ENCODE measurements at regions not wholly inside any gene's neighbourhood (a gene's known extent, or its start where the extent isn't known, plus 50 kb on each side); places are given as distances from the start of the nearest gene placed in this dataset.
"Not testable (repeated sequence)": the region's sequence is repeated elsewhere in the genome, so short reads cannot be mapped to it uniquely, and the experiment has no call there.

DNA sequence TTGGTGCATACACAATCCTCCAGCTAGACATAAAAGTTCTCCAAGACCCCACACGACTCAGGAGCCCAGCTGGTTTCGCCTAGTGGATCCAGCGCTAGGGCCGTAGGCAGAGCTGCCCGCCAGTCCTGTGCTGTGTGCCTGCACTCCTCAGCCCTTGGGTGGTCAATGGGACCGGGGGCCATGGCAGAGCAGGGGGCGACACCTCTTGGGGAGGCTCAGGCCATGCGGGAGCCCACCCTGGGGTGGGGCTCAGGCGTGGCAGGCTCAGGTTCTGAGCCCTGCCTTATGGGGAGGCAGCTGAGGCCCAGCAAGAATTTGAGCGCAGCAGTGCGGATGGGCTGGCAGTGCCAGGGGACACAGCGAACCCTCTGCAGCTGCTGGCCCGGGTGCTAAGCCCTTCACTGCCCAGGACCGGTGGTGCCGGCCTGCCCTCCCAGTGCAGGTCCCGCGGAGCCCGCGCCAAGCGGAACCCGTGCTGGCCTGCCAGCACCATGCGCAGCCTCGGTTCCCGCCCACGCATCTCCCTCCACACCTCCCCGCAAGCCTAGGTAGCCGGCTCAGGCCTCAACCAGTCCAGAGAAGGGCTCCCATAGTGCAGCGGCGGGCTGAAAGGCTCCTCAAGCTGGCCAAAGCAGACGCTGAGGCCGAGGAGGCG is 1566.6 kb upstream of the SLC39A10 start:
- DNase-seq (ENCODE audit: low read depth in 3 of 3, low spot score in 2 of 3) = no peak

DNA sequence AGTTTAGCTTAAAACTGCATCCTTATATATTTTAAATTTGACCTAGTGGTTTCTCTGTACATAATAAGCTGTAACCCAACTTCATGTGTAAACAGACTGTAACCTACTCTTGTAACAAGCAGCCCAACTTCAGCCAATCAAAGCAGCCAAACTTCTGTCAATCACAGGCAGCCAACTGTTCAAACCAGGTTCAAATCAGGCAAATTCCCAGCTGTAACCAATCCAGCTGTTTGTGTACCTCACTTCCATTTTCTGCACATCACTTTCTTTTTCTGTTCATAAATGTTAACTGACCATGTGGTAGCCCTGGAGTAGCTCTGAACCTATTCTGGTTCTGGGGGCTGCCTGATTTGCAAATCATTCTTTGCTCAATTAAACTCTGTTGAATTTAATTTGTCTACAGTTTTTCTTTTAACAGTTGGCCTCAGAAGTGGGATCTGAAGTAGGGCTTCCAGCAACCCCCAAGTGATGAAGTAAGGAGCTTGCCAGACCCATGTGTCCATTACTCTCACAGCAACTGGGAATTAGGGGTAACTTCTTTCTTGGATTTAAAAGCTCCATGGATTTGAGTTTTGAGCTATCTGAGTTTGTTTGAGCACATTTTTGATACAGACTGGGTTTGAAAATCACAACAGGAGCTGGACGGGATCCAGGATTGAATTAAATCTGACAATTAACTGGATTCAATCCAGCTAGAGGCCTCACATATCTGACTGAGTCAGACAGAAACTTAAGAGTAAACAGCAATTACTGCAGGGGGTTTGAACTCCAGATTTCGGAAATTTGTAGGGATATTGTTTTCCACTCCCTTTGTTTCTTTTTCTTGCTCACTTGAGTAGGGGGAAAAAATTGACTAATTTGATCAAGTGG is 1569.7 kb upstream of the SLC39A10 start:
- DNase-seq (ENCODE audit: low read depth in 3 of 3, low spot score in 2 of 3) = no peak

DNA sequence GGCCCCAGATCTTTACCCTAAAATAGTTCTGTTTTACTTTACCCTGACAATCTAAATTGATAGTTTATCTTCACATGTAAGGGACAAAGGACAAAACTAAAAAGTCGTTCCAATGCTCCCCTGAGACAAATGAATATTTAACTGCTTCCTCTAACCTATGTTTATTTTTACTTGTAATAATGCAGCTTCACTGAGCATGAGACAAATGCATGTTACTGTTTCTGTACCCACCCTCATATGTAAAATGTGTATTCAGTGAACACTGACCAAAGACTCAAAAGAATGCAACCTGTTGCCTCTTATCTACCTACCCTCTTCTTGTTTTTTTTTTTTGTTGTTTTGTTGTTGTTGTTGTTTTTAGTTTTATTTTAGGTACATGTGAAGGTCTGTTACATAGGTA is 1570.9 kb upstream of the SLC39A10 start:
- no peak for DNase-seq (ENCODE audit: low read depth in 3 of 3, low spot score in 2 of 3)

DNA sequence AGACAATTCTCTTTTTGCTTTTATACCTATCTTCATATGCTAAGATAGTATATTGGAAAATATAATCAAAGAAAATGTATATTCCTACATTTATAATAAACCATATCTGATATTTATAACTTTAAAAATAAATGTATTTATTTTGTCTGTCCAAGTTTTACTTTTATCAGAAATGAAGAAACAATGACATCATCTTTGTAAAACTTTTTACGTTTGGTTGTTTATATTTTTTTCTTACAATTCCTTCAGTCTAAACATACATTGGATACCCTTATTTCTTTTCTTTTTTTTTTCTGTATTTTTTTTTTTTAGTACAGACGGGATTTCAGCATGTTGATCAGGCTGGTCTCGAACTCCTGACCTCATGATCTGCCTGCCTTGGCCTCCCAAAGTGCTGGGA is 1577.0 kb upstream of the SLC39A10 start:
- DNase-seq (ENCODE audit: low read depth in 3 of 3, low spot score in 2 of 3) = no peak

DNA sequence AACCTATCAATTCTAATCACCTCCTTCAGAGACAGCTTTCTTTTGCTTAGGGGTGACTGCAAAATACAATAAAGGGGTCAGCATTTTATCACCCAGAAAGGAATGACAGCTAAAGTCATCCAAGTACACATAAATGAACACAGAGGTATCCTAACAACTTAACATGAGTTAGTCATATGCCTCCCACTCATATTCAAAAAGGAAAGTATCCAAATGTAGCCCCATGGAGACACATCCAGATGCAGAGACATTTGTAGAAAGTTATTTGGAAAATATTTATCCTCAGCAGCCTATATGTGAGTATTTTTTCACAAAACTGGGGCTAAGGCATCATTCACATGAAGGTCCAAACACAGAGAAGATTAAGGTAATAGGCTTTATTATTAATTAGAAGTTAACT is 1579.7 kb upstream of the SLC39A10 start:
- DNase-seq (ENCODE audit: low read depth in 3 of 3, low spot score in 2 of 3) = no peak

DNA sequence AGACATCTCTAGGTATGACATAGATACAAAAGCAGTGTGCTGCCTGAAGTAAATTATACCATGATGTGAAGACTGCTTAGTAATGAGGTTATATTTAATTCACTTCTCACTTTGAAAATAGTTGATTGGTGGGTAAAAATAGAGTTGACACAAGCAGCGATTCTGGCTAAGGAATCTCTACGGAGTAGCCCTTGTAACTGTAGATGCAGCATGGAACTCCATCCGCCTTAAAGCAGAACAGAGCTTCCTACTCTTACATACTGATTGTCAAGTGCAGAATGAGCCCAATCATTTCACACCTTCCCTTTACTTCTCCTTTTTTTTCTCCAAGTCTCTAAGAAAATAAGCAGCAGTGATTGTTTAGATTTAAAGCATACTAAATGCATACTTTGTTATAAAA is 1594.6 kb upstream of the SLC39A10 start:
- no peak for DNase-seq (ENCODE audit: low read depth in 3 of 3, low spot score in 2 of 3)

DNA sequence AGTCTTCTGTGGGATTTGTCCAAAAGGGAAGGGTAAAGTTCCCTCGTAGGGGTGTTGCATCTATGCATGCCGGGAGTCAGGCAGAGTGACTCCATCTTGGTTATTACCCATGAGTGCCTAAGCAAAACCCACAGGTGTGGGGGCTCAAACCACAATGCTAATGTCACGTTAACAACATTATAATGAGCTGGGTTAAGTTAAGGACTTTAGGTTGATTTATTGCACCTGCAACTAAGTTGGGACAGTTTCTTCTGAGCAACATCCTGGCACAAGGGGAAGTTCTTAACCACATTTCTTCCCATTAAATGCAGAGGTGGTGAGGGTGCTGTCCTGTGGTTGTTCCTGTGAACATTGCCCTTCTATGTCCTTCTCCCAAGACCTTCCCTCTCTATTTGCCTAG is 1596.8 kb upstream of the SLC39A10 start:
- no peak for DNase-seq (ENCODE audit: low read depth in 3 of 3, low spot score in 2 of 3)

DNA sequence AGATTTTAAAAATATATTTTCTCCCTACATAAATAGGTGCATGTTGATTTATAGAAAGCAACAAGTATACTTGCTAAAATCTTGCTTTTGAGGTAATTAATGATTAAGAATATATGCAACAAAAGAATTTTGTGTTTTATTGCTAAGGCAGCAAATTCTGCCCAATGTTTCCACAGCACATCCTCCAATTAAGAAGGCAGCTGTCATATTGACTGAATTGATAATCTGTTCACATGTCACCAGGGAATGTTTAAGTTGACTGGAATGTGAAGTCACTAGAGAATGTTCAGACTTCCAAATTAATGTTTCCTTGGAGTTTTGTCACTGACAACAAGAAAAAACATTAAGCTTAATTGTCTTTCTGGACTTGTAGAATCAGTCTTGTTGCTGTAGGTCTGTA is 1602.7 kb upstream of the SLC39A10 start:
- DNase-seq (ENCODE audit: low read depth in 3 of 3, low spot score in 2 of 3) = no peak

DNA sequence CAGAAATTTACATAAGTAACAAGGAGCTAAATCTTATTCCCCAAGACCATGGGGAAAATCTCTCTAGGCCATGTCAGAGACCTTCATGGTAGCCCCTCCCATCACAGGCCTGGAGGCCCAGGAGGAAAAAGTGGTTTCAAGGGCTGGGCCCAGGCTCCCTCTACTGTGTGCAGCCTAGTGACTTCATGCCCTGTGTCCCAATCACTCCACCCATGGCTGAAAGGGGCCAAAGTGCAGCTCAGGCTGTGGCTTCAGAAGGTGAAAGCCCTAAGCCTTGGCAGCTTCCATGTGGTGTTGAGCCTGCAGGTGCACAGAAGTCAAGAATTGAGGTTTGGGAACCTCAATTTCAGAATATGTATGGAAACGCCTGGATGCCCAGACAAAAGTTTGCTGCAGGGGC is 1612.7 kb upstream of the SLC39A10 start:
- no peak for DNase-seq (ENCODE audit: low read depth in 3 of 3, low spot score in 2 of 3)

DNA sequence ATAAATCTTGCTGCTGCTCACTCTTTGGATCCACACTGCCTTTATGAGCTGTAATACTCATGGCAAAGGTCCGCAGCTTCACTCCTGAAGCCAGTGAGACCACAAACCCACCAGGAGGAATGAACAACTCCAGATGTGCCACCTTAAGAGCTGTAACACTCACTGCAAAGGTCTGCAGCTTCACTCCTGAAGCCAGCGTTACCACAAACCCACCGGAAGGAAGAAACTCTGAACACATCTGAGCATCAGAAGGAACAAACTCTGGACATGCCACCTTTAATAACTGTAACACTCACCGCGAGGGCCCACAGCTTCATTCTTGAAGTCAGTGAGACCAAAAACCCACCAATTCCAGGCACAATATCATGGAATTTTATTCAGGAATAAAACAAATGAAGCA is 1635.9 kb upstream of the SLC39A10 start:
- not testable (repeated sequence) for DNase-seq (ENCODE audit: low read depth in 3 of 3, low spot score in 2 of 3)

DNA sequence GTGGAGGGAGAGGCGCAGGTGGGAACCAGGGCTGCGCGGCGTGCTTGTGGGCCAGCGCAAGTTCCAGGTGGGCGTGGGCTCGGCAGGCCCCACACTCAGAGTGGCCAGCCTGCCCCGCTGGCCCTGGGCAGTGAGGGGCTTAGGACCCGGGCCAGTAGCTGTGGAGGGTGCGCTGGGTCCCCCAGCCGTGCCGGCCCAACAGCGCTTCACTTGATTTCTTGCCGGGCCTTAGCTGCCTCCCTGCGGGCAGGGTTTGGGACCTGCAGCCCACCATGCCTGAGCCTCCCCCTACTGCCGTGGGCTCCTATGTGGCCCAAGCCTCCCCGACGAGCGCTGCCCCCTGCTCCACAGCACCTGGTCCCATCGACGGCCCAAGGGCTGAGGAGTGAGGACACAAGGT is 1636.9 kb upstream of the SLC39A10 start:
- no peak for DNase-seq (ENCODE audit: low read depth in 3 of 3, low spot score in 2 of 3)

DNA sequence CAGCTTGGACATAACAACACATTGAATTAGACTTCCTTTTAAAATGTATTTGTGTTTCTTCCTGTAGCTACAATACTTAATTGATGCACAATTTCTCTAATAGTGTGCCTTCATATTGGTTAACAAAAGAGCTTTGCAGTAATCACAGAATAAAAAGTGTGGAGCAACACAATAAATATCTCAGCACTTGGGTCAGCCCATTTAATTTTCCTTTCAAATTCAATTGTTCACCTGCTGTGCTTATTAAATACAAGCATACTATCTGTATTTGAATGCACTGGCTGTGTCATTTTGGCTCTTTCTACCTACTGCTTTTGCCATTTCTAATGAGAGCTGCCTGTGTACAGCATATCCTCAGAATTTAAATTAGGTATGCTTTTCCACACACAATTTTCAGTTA is 1641.3 kb upstream of the SLC39A10 start:
- DNase-seq (ENCODE audit: low read depth in 3 of 3, low spot score in 2 of 3) = no peak

DNA sequence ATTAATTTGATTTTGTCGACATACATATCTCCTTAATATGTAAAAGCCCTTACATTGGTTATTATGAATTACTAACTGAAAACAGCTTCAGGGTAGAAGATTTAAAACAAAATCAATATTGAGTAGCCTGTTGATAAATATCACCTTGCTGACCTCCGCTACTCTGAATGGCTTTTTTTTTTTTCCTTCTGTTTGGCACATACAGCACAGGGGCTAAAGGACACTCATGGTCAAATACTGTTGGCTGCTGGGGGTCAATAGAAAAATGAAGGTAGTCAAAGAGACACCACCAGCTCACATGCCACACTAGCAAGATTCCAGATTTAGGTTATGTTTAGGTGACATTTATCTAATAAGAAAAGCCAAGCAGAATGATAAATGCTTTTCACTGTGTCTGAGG is 1642.4 kb upstream of the SLC39A10 start:
- no peak for DNase-seq (ENCODE audit: low read depth in 3 of 3, low spot score in 2 of 3)

DNA sequence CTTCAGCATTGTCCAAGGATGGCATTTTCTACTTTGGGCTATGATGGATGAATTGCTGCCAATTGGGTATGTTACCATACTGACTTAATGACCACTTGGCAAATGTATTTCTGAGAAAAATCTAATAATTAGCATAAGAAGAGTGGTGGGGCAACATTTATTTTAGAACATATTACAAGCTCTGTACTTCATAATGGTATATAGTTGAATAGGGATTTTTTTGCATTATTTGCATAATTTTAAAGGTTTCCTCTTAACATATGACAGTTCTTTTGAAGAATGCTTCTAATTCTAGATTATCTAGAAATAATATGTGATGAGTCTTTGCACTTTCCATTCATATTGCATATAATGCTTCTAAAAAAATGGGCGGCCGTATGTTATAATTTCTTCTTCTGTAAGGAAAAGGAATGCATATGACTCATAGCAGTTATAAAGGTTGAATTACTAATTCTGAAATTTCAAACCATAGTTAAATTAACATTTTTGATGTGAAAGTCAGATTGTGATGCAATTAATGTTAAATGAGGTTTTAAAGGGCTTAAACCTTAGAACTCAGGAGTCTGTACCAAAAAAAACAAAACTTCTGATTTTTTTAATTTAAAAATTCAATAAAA is 1652.3 kb upstream of the SLC39A10 start:
- no peak for DNase-seq (ENCODE audit: low read depth in 3 of 3, low spot score in 2 of 3)

DNA sequence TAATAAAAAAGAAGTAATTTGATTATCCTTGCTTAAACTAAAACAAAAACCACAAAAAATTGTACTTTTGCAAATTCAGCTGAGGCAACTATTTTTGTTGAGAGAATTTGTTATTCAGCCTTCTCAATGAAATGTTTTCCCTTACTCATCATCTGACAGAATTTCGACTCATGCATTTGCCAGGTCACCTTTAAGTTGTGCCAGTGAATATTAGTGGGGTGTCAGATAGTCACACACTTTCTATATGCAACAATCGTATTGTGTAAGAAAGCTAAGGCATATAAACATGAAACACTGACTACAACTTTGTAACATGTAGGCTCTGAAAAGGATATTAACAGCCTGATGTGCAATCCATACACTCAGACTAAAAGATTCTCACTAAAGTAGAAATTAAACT is 1653.1 kb upstream of the SLC39A10 start:
- DNase-seq (ENCODE audit: low read depth in 3 of 3, low spot score in 2 of 3) = no peak

DNA sequence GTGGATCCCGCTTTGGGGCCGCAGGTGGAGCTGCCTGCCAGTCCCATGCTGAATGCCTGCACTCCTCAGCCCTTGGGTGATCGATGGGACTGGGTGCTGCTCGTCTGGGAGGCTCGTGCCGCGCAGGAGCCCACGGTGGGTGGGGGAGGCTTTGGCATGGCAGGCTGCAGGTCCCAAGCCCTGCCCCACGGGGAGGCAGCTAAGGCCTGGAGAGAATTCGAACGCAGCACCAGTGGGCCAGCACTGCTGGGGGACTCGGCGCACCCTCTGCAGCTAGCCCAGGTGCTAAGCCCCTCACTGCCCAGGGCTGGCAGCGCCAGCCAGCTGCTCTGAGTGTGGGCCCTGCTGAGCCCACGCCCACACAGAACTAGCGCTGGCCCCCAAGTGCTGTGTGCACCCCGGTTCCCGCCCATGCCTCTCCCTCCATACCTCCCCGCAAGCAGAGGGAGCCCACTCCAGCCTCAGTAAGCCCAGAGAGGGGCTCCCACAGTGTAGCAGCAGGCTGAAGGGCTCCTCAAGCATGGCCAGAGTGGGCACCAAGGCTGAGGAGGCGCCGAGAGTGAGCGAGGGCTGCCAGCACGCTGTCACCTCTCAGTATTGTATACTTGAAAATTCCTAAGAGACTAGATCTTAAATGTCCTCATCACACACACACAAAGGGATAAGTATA is 1654.2 kb upstream of the SLC39A10 start:
- DNase-seq (ENCODE audit: low read depth in 3 of 3, low spot score in 2 of 3) = no peak

DNA sequence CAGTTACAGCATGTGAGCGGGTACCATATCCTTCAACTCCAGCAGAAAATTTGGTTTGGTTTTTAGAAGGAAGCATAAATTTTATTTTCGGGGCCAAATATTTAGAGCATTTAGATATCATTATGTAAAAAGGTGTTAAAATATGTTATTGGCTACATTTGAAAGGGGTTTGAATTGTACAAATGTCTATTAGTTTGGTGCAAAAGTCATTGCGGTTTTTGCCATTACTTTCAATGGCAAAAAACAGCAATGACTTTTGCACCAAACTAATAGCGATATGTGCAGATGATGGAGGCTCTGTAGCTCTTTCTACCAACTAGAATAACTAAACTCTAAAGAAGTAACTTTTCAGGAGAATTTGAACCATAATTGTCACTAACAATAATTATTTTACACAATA is 1666.2 kb upstream of the SLC39A10 start:
- no peak for DNase-seq (ENCODE audit: low read depth in 3 of 3, low spot score in 2 of 3)

DNA sequence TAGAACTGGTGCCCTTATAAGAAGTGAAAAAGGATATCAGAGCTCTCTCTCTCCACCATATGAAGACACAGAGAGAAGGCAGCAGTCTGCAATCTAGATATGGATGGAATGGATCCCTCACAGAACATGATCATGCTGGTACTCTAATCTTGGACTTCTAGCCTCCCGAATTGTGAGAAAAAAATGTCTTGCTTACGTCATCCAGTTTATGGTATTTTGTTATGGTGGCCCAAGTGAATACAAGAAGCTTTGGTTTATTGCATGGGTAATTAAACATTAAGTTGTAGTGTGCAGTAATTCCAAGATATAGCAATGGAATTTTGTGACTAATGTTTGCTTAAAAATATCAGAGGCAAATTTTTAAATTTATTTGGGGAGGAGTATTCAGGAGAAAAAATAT is 1667.4 kb upstream of the SLC39A10 start:
- no peak for DNase-seq (ENCODE audit: low read depth in 3 of 3, low spot score in 2 of 3)

DNA sequence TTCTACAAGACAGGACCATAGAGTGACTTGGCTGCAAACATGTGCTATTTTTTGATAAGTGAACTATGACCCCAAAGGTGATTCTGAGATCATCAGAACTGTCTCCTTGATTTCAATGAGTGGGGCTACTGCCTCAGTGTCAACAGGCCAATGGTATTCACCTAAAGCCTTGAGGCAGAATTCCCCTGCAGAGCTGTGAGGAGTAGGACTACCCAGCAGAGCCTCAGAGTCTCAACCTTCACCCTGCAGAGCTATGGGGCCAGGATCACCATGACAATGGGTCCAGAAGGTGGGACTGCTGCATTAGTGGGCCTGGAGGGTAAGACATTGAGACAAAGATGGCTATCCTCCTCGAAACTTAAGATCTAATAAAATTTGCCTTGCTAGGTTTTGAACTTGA is 1668.2 kb upstream of the SLC39A10 start:
- no peak for DNase-seq (ENCODE audit: low read depth in 3 of 3, low spot score in 2 of 3)

DNA sequence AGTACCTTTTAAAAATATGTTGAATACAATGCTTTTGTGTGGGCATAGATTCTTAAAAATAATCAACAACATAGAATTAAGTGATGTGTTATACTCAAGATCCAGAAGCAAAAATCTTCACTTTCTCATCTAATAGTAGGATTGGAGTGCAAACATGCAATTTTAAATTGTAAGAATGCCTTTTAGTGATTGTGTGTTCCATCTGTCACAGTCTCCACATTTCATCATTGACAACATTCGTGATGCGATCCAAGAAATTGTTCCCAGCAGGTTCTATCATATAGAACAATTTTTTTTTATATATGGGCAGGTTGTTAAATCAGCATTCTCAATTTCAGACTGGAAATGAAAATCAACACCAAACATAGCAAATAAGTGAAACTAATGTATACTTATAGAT is 1671.8 kb upstream of the SLC39A10 start:
- DNase-seq (ENCODE audit: low read depth in 3 of 3, low spot score in 2 of 3) = no peak

DNA sequence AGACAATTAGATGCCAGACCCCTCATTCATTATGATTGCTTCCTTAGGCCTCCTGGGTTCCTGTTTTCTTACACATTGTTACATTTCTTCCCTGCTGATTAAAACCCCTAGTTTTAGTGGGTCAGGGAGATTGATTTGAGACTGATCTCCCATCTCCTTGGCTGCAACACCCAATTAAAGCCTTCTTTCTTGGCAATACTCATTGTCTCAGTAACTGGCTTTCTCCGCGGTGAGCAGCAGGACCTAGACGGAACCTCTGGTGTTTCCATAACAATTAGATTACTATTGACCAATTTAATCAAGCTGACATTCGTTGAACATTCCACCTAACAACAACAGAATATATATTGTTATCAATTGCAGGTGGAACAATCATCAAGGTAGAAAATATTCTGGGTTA is 1676.4 kb upstream of the SLC39A10 start:
- DNase-seq (ENCODE audit: low read depth in 3 of 3, low spot score in 2 of 3) = no peak
